Body of pancreas (tissue), 4 donors: ENCODE measurements at regions not wholly inside any gene's neighbourhood (a gene's known extent, or its start where the extent isn't known, plus 50 kb on each side); places are given as distances from the start of the nearest gene placed in this dataset.

Experiments used
- ATAC-seq: fragments of 150-250 bp; one replicate; pipeline ENCODE4 v1.9.1; 2016
- DNase-seq, 4 donors: peaks; one replicate each; pipeline ENCODE4 v3.0.0-alpha.2; 2019
- H3K27ac ChIP-seq, 4 donors: fragments of 200-600 bp; sonication (generic); 1 replicate in 3 of 4; 2 replicates in 1 of 4; pipeline versions ENCODE4 v1.5.1 to v1.6.1; 2016 to 2019; ENCODE audit warnings: mild to moderate bottlenecking in 1 of 4, mixed read lengths in 1 of 4, moderate library complexity in 1 of 4
- H3K27me3 ChIP-seq, 2 donors: fragments of 200-600 bp; sonication (generic); one replicate each; pipeline ENCODE4 v1.6.0; 2016; ENCODE audit warnings: mild to moderate bottlenecking in 1 of 2
- H3K36me3 ChIP-seq, 2 donors: fragments of 200-600 bp; sonication (generic); replicated peaks in 1 of 2; 2 replicates each; pipeline ENCODE4 v1.5.1; 2016; ENCODE audit warnings: low read depth in 2 of 2; ENCODE audit not compliant: insufficient read depth in 1 of 2
- H3K4me1 ChIP-seq: fragments of 200-600 bp; sonication (generic); one replicate; pipeline ENCODE4 v1.6.0; 2016
- H3K4me3 ChIP-seq, 2 donors: fragments of 200-600 bp; sonication (generic); 1 replicate in 1 of 2; 2 replicates in 1 of 2; pipeline ENCODE4 v1.5.1; 2016 to 2019
- H3K9me3 ChIP-seq, 3 donors: fragments of 200-600 bp; sonication (generic); 1 replicate in 2 of 3; 2 replicates in 1 of 3; pipeline ENCODE4 v1.5.1; 2016
- CTCF ChIP-seq, 7 experiments: fragments of 450-650 bp in 4 of 7; fragments of 200-600 bp in 3 of 7; sonication (generic) in 3 of 7; IDR thresholded peaks; one replicate each; pipeline ENCODE4 v1.5.1; 2016 to 2019; ENCODE audit warnings: antibody characterized with exemption in 7 of 7
- POLR2A ChIP-seq, 3 donors: fragments of 450-650 bp; IDR thresholded peaks; one replicate each; pipeline ENCODE4 v1.6.1; 2016; ENCODE audit warnings: antibody characterized with exemption in 3 of 3, mild to moderate bottlenecking in 2 of 3
- WGBS, 2 donors: methylation state at CpG; one replicate each; pipeline ENCODE4 v1.1.5; 2017; 5-methylcytosine and 5-hydroxymethylcytosine counted together
- intact Hi-C: fragments of 100-400 bp; cut with DNase I; formaldehyde crosslinking; loops from one replicate; pipeline ENCODE4 v1.15.1; 2023

DNA sequence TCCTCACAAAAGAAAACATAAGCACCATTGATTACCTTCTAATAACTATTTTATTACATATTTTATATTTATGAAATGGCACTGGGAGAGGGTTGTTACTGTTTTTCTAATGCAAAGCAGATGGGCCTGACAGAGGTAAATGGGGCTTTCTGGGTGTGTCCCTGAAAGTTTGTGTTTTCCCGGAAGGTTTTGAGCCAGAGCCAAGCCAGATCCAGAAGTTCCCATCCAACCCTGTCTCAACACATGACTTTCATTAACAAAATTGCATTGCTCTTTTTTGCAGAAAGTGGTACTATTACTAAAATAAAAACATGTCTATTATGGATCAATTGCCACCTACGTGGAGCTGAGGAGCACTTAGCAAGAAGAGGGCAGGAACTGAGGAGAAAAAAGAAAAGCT is 181.3 kb downstream of the RAB28 start:
- H3K4me1 ChIP-seq: no peaks in the 10 kb centered on the region
- H3K9me3 ChIP-seq: no peaks in the 10 kb centered on the region
- H3K36me3 ChIP-seq: no peaks in the 10 kb centered on the region
- ATAC-seq: no peak
- no peak for DNase-seq
- no peak for TF ChIP-seq CTCF (IDR thresholded peaks at IDR 0.05)
- no peak for TF ChIP-seq POLR2A (IDR thresholded peaks at IDR 0.05)
- no peaks in the 10 kb centered on the region for H3K27me3 ChIP-seq
- H3K27ac ChIP-seq: no peak overlapping the region
- 77 to 78% methylated on average over 2 of the region's 2 CpGs for WGBS, 2 donors
- intact Hi-C loops: no loop called here
- no peak overlapping the region for H3K4me3 ChIP-seq

- Histone ChIP-seq H3K27ac (no peak overlapping the region), H3K9me3 (no peaks in the 10 kb centered on the region), H3K4me1 (no peaks in the 10 kb centered on the region), H3K4me3 (no peak overlapping the region), H3K27me3 (no peaks in the 10 kb centered on the region), H3K36me3 (no peaks in the 10 kb centered on the region)
- ATAC-seq: no peak
- intact Hi-C loops: no loop called here
- WGBS, 2 donors: 75 to 80% methylated on average over 2 of the region's 2 CpGs
- no peak for DNase-seq
- no peak for TF ChIP-seq POLR2A (IDR thresholded peaks at IDR 0.05)
- no peak for TF ChIP-seq CTCF (IDR thresholded peaks at IDR 0.05)
Observed at GRCh38 chr4:13299343-13299742, 184.8 kb downstream of the RAB28 start.

GRCh38 chr4:13298655-13299054 is 185.5 kb downstream of the RAB28 start:
- ATAC-seq (no peak), DNase-seq (peak in 1 of 4 donors; percentile 9)
- intact Hi-C loops: no loop called here
- WGBS, 2 donors: 78 to 91% methylated on average over 15 of the region's 15 CpGs
- no peak for TF ChIP-seq POLR2A (IDR thresholded peaks at IDR 0.05)
- no peak for TF ChIP-seq CTCF (IDR thresholded peaks at IDR 0.05)
- Histone ChIP-seq H3K27ac (no peak overlapping the region), H3K27me3 (no peaks in the 10 kb centered on the region), H3K9me3 (no peaks in the 10 kb centered on the region), H3K4me3 (no peak overlapping the region), H3K36me3 (no peaks in the 10 kb centered on the region), H3K4me1 (no peaks in the 10 kb centered on the region)

DNA sequence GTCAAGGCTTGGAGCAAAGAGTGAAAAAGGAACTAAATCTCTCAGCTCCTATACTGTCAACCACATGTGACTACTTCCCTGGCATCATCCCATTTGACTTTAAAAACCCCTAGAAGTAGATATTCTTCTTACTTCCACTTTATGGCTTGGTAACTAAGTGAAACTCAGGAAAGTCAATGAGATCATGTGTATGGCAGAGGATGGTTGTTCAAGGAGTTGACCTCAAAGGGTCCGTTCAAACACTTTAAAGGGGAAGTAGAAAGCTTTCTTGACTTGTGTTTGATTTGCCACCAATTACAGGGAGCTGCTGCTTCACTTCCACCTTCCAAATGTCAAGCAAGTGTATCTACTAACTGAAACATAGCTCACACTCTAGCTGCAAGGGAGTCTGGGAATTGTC is 187.2 kb downstream of the RAB28 start:
- WGBS, 2 donors: 89 to 96% methylated on average over 1 of the region's 1 CpG
- DNase-seq: no peak
- Histone ChIP-seq H3K4me1 (no peaks in the 10 kb centered on the region), H3K36me3 (no peaks in the 10 kb centered on the region), H3K9me3 (no peaks in the 10 kb centered on the region), H3K27ac (no peak overlapping the region), H3K27me3 (no peaks in the 10 kb centered on the region), H3K4me3 (no peak overlapping the region)
- TF ChIP-seq CTCF (IDR thresholded peaks at IDR 0.05) (no peak), POLR2A (IDR thresholded peaks at IDR 0.05) (no peak)
- intact Hi-C loops: no loop called here
- no peak for ATAC-seq

DNA sequence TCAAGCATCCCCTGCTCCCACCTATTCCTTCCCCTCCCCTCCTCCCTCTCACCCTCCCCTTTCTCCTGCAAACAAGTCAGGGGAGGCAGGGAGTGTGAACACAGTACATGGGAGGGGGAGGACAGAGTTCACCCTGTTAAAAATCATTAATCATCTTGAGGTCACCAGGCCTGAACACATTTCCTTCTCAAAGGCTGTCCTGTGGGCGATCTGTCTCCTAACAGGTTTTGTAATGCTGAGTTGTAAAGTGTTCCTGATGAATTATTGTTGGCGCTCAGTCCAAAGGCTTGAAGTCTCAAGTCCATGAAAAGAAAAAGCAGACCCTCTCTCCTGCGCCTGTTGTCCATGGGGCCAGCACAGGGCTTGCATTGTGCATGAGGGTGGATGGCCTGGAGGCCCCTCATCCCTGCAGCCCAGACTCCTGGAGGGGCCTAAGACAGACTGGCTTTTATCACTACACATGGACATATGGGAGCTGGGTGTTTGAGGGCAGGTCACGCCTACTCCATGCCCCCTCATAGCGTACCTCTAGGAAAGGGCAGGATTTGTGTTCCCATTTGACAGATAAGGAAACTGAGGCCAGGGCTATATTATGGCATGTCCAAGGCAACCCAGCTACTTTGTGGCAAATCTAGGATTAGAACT is 189.1 kb downstream of the RAB28 start:
- H3K9me3 ChIP-seq: no peaks in the 10 kb centered on the region
- no peak overlapping the region for H3K4me3 ChIP-seq
- 72 to 76% methylated on average over 5 of the region's 5 CpGs for WGBS, 2 donors
- ATAC-seq (no peak), DNase-seq (no peak)
- intact Hi-C loops: no loop called here
- no peak overlapping the region for H3K27ac ChIP-seq
- no peaks in the 10 kb centered on the region for H3K4me1 ChIP-seq
- no peak for TF ChIP-seq POLR2A (IDR thresholded peaks at IDR 0.05)
- no peak for TF ChIP-seq CTCF (IDR thresholded peaks at IDR 0.05)
- no peaks in the 10 kb centered on the region for H3K27me3 ChIP-seq
- no peaks in the 10 kb centered on the region for H3K36me3 ChIP-seq
